Gastrocnemius medialis (tissue), 4 donors: ENCODE measurements at regions not wholly inside any gene's neighbourhood (a gene's known extent, or its start where the extent isn't known, plus 50 kb on each side); places are given as distances from the start of the nearest gene placed in this dataset.

Source experiments
- POLR2A ChIP-seq, 2 donors: fragments of 450-650 bp; IDR thresholded peaks; one replicate each; pipeline ENCODE4 v1.6.1; 2017; ENCODE audit warnings: antibody characterized with exemption in 2 of 2, mild to moderate bottlenecking in 2 of 2, moderate library complexity in 2 of 2
- TF ChIP-seq, protein P1 (sequence below), 5 experiments: fragments of 450-650 bp in 3 of 5; fragments of 200-600 bp in 2 of 5; sonication (generic) in 2 of 5; IDR thresholded peaks in 4 of 5; conservative IDR thresholded peaks in 1 of 5; 1 replicate in 4 of 5; 2 replicates in 1 of 5; pipeline ENCODE4 v1.5.1; 2016 to 2019; ENCODE audit warnings: antibody characterized with exemption in 5 of 5, mild to moderate bottlenecking in 3 of 5, moderate library complexity in 3 of 5

DNA sequence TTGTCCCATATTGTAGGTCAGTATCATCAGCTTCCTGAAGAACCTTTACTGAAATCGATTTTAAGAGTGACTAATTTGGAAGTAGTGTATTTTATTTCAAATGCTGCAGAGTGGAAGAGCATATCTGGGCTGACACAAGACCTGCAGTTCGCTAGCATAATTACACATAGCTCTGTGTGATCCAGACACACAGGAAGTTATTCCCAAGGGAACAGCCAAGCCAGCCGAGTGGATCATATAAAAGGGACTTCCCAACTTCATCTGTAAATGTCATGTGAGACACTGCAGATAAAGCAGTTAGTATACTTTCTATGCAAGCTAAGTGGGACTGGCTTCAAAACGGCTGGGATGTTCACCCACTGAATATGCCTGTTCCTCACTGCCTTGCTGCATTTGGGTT lies 760.4 kb downstream of the SLITRK1 start:
- TF ChIP-seq, protein P1, sequence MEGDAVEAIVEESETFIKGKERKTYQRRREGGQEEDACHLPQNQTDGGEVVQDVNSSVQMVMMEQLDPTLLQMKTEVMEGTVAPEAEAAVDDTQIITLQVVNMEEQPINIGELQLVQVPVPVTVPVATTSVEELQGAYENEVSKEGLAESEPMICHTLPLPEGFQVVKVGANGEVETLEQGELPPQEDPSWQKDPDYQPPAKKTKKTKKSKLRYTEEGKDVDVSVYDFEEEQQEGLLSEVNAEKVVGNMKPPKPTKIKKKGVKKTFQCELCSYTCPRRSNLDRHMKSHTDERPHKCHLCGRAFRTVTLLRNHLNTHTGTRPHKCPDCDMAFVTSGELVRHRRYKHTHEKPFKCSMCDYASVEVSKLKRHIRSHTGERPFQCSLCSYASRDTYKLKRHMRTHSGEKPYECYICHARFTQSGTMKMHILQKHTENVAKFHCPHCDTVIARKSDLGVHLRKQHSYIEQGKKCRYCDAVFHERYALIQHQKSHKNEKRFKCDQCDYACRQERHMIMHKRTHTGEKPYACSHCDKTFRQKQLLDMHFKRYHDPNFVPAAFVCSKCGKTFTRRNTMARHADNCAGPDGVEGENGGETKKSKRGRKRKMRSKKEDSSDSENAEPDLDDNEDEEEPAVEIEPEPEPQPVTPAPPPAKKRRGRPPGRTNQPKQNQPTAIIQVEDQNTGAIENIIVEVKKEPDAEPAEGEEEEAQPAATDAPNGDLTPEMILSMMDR (IDR thresholded peaks at IDR 0.05 in 4 of 5, conservative IDR thresholded peaks at IDR 0.05 in 1 of 5), result no peak
- TF ChIP-seq POLR2A (IDR thresholded peaks at IDR 0.05), result no peak
